Transverse colon (tissue), 4 donors: ENCODE measurements at regions not wholly inside any gene's neighbourhood (a gene's known extent, or its start where the extent isn't known, plus 50 kb on each side); places are given as distances from the start of the nearest gene placed in this dataset.

Experiments used
- POLR2A ChIP-seq: fragments of 450-650 bp; IDR thresholded peaks from one replicate; pipeline ENCODE4 v1.6.1; 2016; ENCODE audit warnings: antibody characterized with exemption, mild to moderate bottlenecking, moderate library complexity
- POLR2AphosphoS5 ChIP-seq, 3 donors: sonication (generic); formaldehyde crosslinking; IDR thresholded peaks; one replicate each; pipeline ENCODE4 v1.6.1; 2016; ENCODE audit warnings: antibody characterized with exemption in 3 of 3
- TF ChIP-seq, protein P1 (sequence below), 5 experiments: fragments of 200-600 bp in 3 of 5; fragments of 450-650 bp in 2 of 5; sonication (generic) in 3 of 5; IDR thresholded peaks; 1 replicate in 2 of 5; 2 replicates in 3 of 5; pipeline ENCODE4 v1.5.1; 2016 to 2017; ENCODE audit warnings: antibody characterized with exemption in 5 of 5, inconsistent platforms in 3 of 5, mild to moderate bottlenecking in 2 of 5, moderate library complexity in 1 of 5

DNA sequence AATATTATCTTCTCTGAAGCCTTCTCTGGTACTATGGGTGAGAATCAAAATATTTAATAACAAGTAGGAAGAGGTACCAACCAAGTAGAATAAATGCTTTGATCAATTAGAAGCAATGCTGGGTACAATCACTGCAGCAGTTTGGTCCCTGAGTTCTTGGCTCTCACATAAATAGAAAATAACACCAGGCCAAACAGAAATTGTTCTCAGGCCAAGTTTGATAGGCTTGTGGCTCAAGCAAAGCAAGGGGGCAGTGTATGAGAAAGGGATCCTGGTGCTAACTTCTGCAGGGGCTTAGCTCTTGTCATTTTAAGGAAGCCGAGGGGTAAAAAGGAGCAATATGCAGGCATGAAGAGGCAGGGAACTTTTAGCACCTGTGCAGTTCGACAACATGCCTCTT, 146.8 kb upstream of the TMEM229A start:
- TF ChIP-seq POLR2AphosphoS5 (IDR thresholded peaks at IDR 0.05): no peak
- TF ChIP-seq, protein P1, sequence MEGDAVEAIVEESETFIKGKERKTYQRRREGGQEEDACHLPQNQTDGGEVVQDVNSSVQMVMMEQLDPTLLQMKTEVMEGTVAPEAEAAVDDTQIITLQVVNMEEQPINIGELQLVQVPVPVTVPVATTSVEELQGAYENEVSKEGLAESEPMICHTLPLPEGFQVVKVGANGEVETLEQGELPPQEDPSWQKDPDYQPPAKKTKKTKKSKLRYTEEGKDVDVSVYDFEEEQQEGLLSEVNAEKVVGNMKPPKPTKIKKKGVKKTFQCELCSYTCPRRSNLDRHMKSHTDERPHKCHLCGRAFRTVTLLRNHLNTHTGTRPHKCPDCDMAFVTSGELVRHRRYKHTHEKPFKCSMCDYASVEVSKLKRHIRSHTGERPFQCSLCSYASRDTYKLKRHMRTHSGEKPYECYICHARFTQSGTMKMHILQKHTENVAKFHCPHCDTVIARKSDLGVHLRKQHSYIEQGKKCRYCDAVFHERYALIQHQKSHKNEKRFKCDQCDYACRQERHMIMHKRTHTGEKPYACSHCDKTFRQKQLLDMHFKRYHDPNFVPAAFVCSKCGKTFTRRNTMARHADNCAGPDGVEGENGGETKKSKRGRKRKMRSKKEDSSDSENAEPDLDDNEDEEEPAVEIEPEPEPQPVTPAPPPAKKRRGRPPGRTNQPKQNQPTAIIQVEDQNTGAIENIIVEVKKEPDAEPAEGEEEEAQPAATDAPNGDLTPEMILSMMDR (IDR thresholded peaks at IDR 0.05): no peak
- TF ChIP-seq POLR2A: no peak
